Cardiac fibroblast (primary cell): ENCODE measurements at regions not wholly inside any gene's neighbourhood (a gene's known extent, or its start where the extent isn't known, plus 50 kb on each side); places are given as distances from the start of the nearest gene placed in this dataset.

ENCODE experiments used
- DNase-seq, 2 donors: peaks; one replicate each; pipeline versions ENCODE4 v3.0.0 to v3.0.0-alpha.2; 2010; ENCODE audit warnings: low read depth in 2 of 2
- H3K4me3 ChIP-seq, 2 donors: replicated peaks in 1 of 2; 1 replicate in 1 of 2; 2 replicates in 1 of 2; pipeline ENCODE4 v1.5.1; 2011; ENCODE audit warnings: low read depth in 2 of 2, low read length in 2 of 2, mild to moderate bottlenecking in 2 of 2, moderate library complexity in 1 of 2
- TF ChIP-seq, protein P1 (sequence below): IDR thresholded peaks from one replicate; pipeline ENCODE4 v1.5.1; 2011; ENCODE audit warnings: low read depth, mild to moderate bottlenecking, low read length, inconsistent platforms

DNA sequence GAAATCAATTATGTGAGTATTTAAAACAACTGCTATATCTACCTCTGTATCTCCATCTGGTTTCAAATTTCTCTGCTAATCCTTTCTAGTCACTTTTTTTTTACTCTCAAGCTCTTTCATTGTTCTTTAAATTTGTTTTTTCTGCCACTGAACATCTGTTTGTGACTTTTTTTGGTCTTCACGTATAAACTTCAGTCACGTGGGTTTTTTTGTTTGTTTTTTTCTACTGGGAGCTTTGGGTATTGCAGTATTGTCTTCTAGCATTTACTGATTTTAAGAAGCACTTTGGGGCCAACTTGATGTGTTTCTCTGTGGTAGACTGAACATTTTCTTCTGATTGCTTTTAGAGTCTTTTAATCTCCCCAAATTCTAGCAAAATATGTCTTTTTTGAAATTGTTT is 262.6 kb upstream of the RXFP2 start:
- TF ChIP-seq, protein P1, sequence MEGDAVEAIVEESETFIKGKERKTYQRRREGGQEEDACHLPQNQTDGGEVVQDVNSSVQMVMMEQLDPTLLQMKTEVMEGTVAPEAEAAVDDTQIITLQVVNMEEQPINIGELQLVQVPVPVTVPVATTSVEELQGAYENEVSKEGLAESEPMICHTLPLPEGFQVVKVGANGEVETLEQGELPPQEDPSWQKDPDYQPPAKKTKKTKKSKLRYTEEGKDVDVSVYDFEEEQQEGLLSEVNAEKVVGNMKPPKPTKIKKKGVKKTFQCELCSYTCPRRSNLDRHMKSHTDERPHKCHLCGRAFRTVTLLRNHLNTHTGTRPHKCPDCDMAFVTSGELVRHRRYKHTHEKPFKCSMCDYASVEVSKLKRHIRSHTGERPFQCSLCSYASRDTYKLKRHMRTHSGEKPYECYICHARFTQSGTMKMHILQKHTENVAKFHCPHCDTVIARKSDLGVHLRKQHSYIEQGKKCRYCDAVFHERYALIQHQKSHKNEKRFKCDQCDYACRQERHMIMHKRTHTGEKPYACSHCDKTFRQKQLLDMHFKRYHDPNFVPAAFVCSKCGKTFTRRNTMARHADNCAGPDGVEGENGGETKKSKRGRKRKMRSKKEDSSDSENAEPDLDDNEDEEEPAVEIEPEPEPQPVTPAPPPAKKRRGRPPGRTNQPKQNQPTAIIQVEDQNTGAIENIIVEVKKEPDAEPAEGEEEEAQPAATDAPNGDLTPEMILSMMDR: peak; percentile 13
- peak; percentile 18 to 62 for DNase-seq
- no peak overlapping the region for H3K4me3 ChIP-seq

DNA sequence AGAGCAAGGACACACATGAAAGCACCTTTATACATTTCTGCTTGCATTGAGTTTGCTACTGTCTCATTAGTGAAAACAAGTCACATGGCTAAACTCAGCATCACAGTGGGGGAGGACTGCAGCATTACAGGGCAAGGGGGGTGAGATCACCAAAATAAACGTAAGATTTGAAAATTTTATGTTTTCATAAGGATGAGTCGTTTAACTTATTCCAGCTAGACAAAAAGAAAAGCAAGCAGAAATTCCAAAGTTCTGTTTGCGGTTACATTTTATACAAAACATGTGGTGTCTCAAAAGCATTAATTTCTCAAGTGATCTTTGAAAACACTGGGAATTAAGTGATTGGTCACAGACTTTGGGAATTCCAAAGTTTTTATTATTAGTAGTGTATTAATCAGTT is 261.4 kb upstream of the RXFP2 start:
- TF ChIP-seq, protein P1: no peak
- no peak overlapping the region for H3K4me3 ChIP-seq
- DNase-seq: peak; percentile 21 to 38

DNA sequence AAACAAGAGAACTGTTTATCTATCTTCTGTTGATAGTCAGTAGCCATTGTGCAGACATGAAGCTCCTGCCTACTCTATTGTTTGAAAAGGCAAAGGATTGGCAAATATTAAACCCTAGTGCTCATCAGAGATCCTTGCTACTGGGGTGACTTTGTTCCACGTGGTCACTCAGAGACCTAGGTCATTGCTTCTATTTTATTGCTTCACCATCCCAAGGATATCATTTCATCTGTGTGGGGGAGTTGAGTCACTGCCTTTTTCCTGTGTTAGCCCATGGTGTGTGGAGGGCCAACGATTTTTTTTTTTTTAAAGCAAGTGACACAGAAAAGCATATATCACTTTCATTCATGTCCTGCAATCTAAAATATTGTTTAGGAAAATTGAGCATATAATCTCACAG is 254.1 kb upstream of the RXFP2 start:
- DNase-seq: peak; percentile 59 to 78
- TF ChIP-seq, protein P1: no peak
- H3K4me3 ChIP-seq: no peak overlapping the region

DNA sequence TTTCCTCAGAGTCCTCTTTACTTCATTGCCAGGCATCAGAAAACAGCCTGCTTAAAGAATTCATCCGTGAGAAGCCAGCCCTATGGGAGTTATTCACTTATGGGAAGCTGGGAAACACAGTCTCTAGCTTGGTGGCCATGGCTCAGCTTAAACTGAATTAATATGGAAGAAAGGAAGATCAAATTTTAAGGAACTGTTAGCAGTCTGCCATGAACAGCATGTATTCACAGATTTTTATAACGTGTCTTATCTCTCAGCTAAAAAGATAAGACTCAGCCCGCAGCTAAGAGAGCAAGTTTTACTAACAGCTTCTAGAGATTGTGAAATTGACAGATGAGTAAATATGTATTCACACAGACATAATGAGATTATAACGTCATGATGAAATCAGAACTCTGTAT is 253.7 kb upstream of the RXFP2 start:
- DNase-seq: peak; percentile 62 to 70
- TF ChIP-seq, protein P1: no peak
- H3K4me3 ChIP-seq: no peak overlapping the region

DNA sequence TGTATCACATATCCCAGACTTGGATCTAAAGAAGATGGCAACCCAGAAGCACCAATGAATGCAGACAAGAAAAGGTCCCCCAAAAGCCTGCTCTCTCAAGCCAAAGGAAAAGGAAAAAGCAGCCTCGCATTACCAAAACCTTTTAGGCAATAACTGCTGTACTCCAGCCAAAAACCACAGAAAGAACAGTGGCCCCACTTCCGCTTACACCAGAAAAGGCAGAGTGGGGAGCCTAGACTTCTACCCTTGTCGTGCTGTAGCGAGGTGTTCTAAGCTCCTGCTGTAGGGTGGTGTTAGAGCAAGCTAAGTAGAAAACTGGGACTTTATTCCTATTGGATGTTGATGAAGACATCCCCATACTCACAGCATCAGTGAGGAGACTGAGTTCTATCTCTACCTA is 244.0 kb upstream of the RXFP2 start:
- no peak for DNase-seq
- TF ChIP-seq, protein P1: no peak
- no peak overlapping the region for H3K4me3 ChIP-seq

DNA sequence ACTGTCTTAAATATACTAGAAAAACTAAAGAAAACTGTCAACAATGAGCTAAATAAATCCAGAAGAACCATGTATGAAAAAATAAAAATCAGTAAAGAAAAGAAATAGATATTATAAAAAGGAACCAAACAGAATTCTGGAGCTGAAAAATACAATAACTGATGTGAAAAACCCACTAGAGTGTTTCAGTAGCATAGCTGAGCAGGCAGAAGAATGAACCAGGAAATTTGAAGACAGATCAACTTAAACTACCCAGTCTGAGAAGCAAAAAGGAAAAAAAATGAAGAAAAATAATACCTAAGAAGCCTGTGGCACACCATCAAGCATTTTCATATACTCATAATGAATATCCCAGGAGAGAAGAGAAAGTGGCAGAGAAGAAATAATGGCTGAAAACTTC is 240.1 kb upstream of the RXFP2 start:
- TF ChIP-seq, protein P1: no peak
- H3K4me3 ChIP-seq: no peak overlapping the region
- DNase-seq: no peak

DNA sequence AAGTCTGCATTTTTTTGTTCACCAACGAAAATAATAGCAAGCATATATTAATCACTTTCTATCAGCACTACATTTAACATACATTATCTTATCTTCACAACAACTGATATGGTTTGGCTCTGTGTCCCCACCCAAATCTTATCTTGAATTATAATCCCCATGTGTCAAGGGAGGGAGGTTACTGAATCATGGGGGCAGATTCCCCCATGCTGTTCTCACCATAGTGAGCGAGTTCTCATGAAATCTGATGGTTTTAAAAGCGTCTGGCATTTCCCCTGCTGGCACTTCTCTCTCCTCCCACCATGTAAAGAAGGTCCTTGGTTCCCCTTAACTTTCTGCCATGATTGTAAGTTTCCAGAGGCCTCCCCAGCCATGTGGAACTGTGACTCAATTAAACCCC is 235.7 kb upstream of the RXFP2 start:
- TF ChIP-seq, protein P1: no peak
- DNase-seq: no peak
- H3K4me3 ChIP-seq: no peak overlapping the region
